ENCODE measurements at regions not wholly inside any gene's neighbourhood (a gene's known extent, or its start where the extent isn't known, plus 50 kb on each side); places are given as distances from the start of the nearest gene placed in this dataset.

GRCh38 chr5:105392710-105393149, 1830.1 kb upstream of the NUDT12 start:
- TF ChIP-seq EZH2 (IDR thresholded peaks at IDR 0.05) (no peak), CTCF (IDR thresholded peaks at IDR 0.05 in 2 of 3, conservative IDR thresholded peaks at IDR 0.05 in 1 of 3; ENCODE audit: borderline replicate concordance in 1 of 3, insufficient read depth in 1 of 3, low read depth in 2 of 3, low read length in 2 of 3) (no peak), EGR1 (IDR thresholded peaks at IDR 0.05; ENCODE audit: low read depth) (no peak), EZH2phosphoT487 (IDR thresholded peaks at IDR 0.05; ENCODE audit: borderline replicate concordance) (no peak), POLR2AphosphoS5 (IDR thresholded peaks at IDR 0.05; ENCODE audit: low read depth, low read length) (peak; percentile 94), MAX (IDR thresholded peaks at IDR 0.05) (no peak), RAD21 (IDR thresholded peaks at IDR 0.05; ENCODE audit: low read depth) (no peak), JUND (IDR thresholded peaks at IDR 0.05) (no peak), ATF3 (IDR thresholded peaks at IDR 0.05) (no peak), POLR2A (IDR thresholded peaks at IDR 0.05; ENCODE audit: borderline replicate concordance, extremely low read depth, insufficient read depth, insufficient read length) (no peak), SP1 (IDR thresholded peaks at IDR 0.05; ENCODE audit: low read depth) (peak; percentile 71), SIN3A (IDR thresholded peaks at IDR 0.05; ENCODE audit: low read depth) (peak; percentile 48; the same call in 1 of the 2 replicates), CEBPB (IDR thresholded peaks at IDR 0.05; ENCODE audit: low read depth) (no peak), REST (IDR thresholded peaks at IDR 0.05; ENCODE audit: low read depth) (no peak)

All from HCT116 (cell line).